ENCODE measurements at regions not wholly inside any gene's neighbourhood (a gene's known extent, or its start where the extent isn't known, plus 50 kb on each side); places are given as distances from the start of the nearest gene placed in this dataset.
"Not testable (repeated sequence)": the region's sequence is repeated elsewhere in the genome, so short reads cannot be mapped to it uniquely, and the experiment has no call there.

- in situ Hi-C loops (cut with HindIII; ENCODE audit: low pct_unique_long_range_greater_than_20kb, low sequenced_read_pairs); DNase-seq (ENCODE audit: low read depth, low spot score): not testable (repeated sequence)
Observed at GRCh38 chr20:30569867-30570266, 687.6 kb upstream of the DEFB115 start.

- in situ Hi-C loops (cut with HindIII; ENCODE audit: low pct_unique_long_range_greater_than_20kb, low sequenced_read_pairs); DNase-seq (ENCODE audit: low read depth, low spot score): not testable (repeated sequence)
Observed at GRCh38 chr20:30570622-30571021, 686.8 kb upstream of the DEFB115 start.

GRCh38 chr20:30574337-30574736, 683.1 kb upstream of the DEFB115 start:
- DNase-seq (ENCODE audit: low read depth, low spot score); in situ Hi-C loops (cut with HindIII; ENCODE audit: low pct_unique_long_range_greater_than_20kb, low sequenced_read_pairs): not testable (repeated sequence)

GRCh38 chr20:30579069-30579468, 678.4 kb upstream of the DEFB115 start:
- in situ Hi-C loops (cut with HindIII; ENCODE audit: low pct_unique_long_range_greater_than_20kb, low sequenced_read_pairs): not testable (repeated sequence)
- peak; percentile 37 for DNase-seq (ENCODE audit: low read depth, low spot score)

- DNase-seq (ENCODE audit: low read depth, low spot score): peak; percentile 98
- in situ Hi-C loops (cut with HindIII; ENCODE audit: low pct_unique_long_range_greater_than_20kb, low sequenced_read_pairs): not testable (repeated sequence)
Observed at GRCh38 chr20:30579824-30580438, 677.5 kb upstream of the DEFB115 start.

GRCh38 chr20:30581839-30582238, 675.6 kb upstream of the DEFB115 start:
- DNase-seq (ENCODE audit: low read depth, low spot score): peak; percentile 79
- in situ Hi-C loops (cut with HindIII; ENCODE audit: low pct_unique_long_range_greater_than_20kb, low sequenced_read_pairs): not testable (repeated sequence)

GRCh38 chr20:30584403-30584802, 673.1 kb upstream of the DEFB115 start:
- in situ Hi-C loops (cut with HindIII; ENCODE audit: low pct_unique_long_range_greater_than_20kb, low sequenced_read_pairs); DNase-seq (ENCODE audit: low read depth, low spot score): not testable (repeated sequence)

GRCh38 chr20:30585244-30585796, 672.1 kb upstream of the DEFB115 start:
- in situ Hi-C loops (cut with HindIII; ENCODE audit: low pct_unique_long_range_greater_than_20kb, low sequenced_read_pairs): not testable (repeated sequence)
- DNase-seq (ENCODE audit: low read depth, low spot score): peak; percentile 76

GRCh38 chr20:30586178-30586577, 671.3 kb upstream of the DEFB115 start:
- DNase-seq (ENCODE audit: low read depth, low spot score); in situ Hi-C loops (cut with HindIII; ENCODE audit: low pct_unique_long_range_greater_than_20kb, low sequenced_read_pairs): not testable (repeated sequence)

GRCh38 chr20:30593572-30593971, 663.9 kb upstream of the DEFB115 start:
- DNase-seq (ENCODE audit: low read depth, low spot score): no peak

GRCh38 chr20:30594112-30594511, 663.4 kb upstream of the DEFB115 start:
- peak; percentile 7 for DNase-seq (ENCODE audit: low read depth, low spot score)
- in situ Hi-C loops (cut with HindIII; ENCODE audit: low pct_unique_long_range_greater_than_20kb, low sequenced_read_pairs): no loop called here

More at GRCh38 chr20:30593572-30593971, 663.9 kb upstream of the DEFB115 start:
- in situ Hi-C loops (cut with HindIII; ENCODE audit: low pct_unique_long_range_greater_than_20kb, low sequenced_read_pairs): no loop called here

- in situ Hi-C loops (cut with HindIII; ENCODE audit: low pct_unique_long_range_greater_than_20kb, low sequenced_read_pairs): no loop called here
Observed at GRCh38 chr20:30595698-30596097, 661.8 kb upstream of the DEFB115 start.

GRCh38 chr20:30597429-30597828, 660.0 kb upstream of the DEFB115 start:
- in situ Hi-C loops (cut with HindIII; ENCODE audit: low pct_unique_long_range_greater_than_20kb, low sequenced_read_pairs); DNase-seq (ENCODE audit: low read depth, low spot score): not testable (repeated sequence)

More at GRCh38 chr20:30595698-30596097, 661.8 kb upstream of the DEFB115 start:
- DNase-seq (ENCODE audit: low read depth, low spot score): no peak

GRCh38 chr20:30598460-30599230, 658.8 kb upstream of the DEFB115 start:
- DNase-seq (ENCODE audit: low read depth, low spot score): no peak
- in situ Hi-C loops (cut with HindIII; ENCODE audit: low pct_unique_long_range_greater_than_20kb, low sequenced_read_pairs): no loop called here

GRCh38 chr20:30599990-30600389, 657.5 kb upstream of the DEFB115 start:
- no peak for DNase-seq (ENCODE audit: low read depth, low spot score)
- in situ Hi-C loops (cut with HindIII; ENCODE audit: low pct_unique_long_range_greater_than_20kb, low sequenced_read_pairs): no loop called here

- no peak for DNase-seq (ENCODE audit: low read depth, low spot score)
- in situ Hi-C loops (cut with HindIII; ENCODE audit: low pct_unique_long_range_greater_than_20kb, low sequenced_read_pairs): no loop called here
Observed at GRCh38 chr20:30601974-30602373, 655.5 kb upstream of the DEFB115 start.

GRCh38 chr20:30602424-30602823, 655.0 kb upstream of the DEFB115 start:
- in situ Hi-C loops (cut with HindIII; ENCODE audit: low pct_unique_long_range_greater_than_20kb, low sequenced_read_pairs): no loop called here
- DNase-seq (ENCODE audit: low read depth, low spot score): no peak

GRCh38 chr20:30606990-30607389, 650.5 kb upstream of the DEFB115 start:
- DNase-seq (ENCODE audit: low read depth, low spot score): no peak
- in situ Hi-C loops (cut with HindIII; ENCODE audit: low pct_unique_long_range_greater_than_20kb, low sequenced_read_pairs): no loop called here
